A549 (cell line): ENCODE measurements at regions not wholly inside any gene's neighbourhood (a gene's known extent, or its start where the extent isn't known, plus 50 kb on each side); places are given as distances from the start of the nearest gene placed in this dataset.

ENCODE experiments used
- CHD2 ChIP-seq: fragments of 150-350 bp; IDR thresholded peaks from 2 replicates; pipeline ENCODE4 v1.6.1; 2014; ENCODE audit warnings: low read length; ENCODE audit not compliant: partially characterized antibody
- FOSL2 ChIP-seq, 2 experiments: fragments of 450-650 bp in 1 of 2; fragments of >200 bp in 1 of 2; sonication (Bioruptor Twin) in 1 of 2; formaldehyde crosslinking; IDR thresholded peaks; 2 replicates each; pipeline versions ENCODE4 v1.5.0 to v1.6.1; 2016 to 2020; ENCODE audit warnings: mild to moderate bottlenecking in 1 of 2, moderate library complexity in 1 of 2
- JUNB ChIP-seq: fragments of >200 bp; sonication (Bioruptor Twin); formaldehyde crosslinking; IDR thresholded peaks from 2 replicates; pipeline ENCODE4 v1.6.1; 2016
- KDM1A ChIP-seq: fragments of 200-600 bp; sonication (generic); IDR thresholded peaks from 2 replicates; pipeline ENCODE4 v1.6.1; 2016; ENCODE audit warnings: low read depth, mild to moderate bottlenecking
- MAFK ChIP-seq: fragments of 450-650 bp; IDR thresholded peaks from 2 replicates; pipeline ENCODE4 v1.6.1; 2014; ENCODE audit not compliant: partially characterized antibody
- POLR2A ChIP-seq: IDR thresholded peaks from 2 replicates; pipeline ENCODE4 v1.6.1; 2012; ENCODE audit warnings: mild to moderate bottlenecking, low read length
- POLR2AphosphoS2 ChIP-seq: conservative IDR thresholded peaks from 2 replicates; pipeline ENCODE4 v1.6.1; 2012; ENCODE audit warnings: low read length, improper control_type of control experiment, inconsistent platforms
- RFX5 ChIP-seq: fragments of 450-650 bp; IDR thresholded peaks from 2 replicates; pipeline ENCODE4 v1.7.1; 2014; ENCODE audit warnings: antibody characterized with exemption, mild to moderate bottlenecking, moderate library complexity
- SREBF2 ChIP-seq: fragments of 450-650 bp; IDR thresholded peaks from 2 replicates; pipeline ENCODE4 v1.6.1; 2014; ENCODE audit warnings: mild to moderate bottlenecking, moderate library complexity
- ZFP36 ChIP-seq: fragments of 450-650 bp; IDR thresholded peaks from 2 replicates; pipeline ENCODE4 v1.6.1; 2014; ENCODE audit warnings: borderline replicate concordance; ENCODE audit not compliant: partially characterized antibody
- TF ChIP-seq, protein P1 (sequence below): fragments of >200 bp; sonication (Bioruptor Twin); formaldehyde crosslinking; IDR thresholded peaks from 3 replicates; pipeline ENCODE4 v1.5.1; 2016
- TF ChIP-seq, protein P2 (sequence below): fragments of 450-650 bp; IDR thresholded peaks from 2 replicates; pipeline ENCODE4 v1.6.1; 2014; ENCODE audit warnings: antibody characterized with exemption
- TF ChIP-seq, protein P3 (sequence below): fragments of >200 bp; sonication (Bioruptor Twin); formaldehyde crosslinking; IDR thresholded peaks from 2 replicates; pipeline ENCODE4 v1.6.1; 2016
- TF ChIP-seq, protein P4 (sequence below): fragments of 200-600 bp; sonication (generic); IDR thresholded peaks from 2 replicates; pipeline ENCODE4 v1.6.1; 2016; ENCODE audit warnings: antibody characterized with exemption, mild to moderate bottlenecking, moderate library complexity

DNA sequence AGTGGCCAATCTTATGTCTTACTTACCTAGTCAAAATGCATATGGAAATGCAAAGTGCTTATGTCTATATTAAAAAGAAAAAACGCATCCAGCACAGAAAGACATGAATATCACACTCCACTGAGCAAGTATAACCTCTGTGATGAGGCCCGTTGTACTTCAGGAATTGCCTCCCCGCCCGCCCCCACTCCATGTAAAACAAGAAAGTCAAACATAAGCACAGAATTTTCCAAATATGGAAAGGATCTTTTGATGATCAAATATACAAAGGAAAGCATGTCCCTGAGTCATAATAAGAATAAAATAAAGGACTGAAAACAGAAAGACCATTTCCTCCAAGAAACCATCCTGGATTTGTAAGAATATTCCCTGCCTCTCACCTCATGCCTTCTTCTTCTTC is 229.1 kb downstream of the BAMBI start:
- TF ChIP-seq, protein P1, sequence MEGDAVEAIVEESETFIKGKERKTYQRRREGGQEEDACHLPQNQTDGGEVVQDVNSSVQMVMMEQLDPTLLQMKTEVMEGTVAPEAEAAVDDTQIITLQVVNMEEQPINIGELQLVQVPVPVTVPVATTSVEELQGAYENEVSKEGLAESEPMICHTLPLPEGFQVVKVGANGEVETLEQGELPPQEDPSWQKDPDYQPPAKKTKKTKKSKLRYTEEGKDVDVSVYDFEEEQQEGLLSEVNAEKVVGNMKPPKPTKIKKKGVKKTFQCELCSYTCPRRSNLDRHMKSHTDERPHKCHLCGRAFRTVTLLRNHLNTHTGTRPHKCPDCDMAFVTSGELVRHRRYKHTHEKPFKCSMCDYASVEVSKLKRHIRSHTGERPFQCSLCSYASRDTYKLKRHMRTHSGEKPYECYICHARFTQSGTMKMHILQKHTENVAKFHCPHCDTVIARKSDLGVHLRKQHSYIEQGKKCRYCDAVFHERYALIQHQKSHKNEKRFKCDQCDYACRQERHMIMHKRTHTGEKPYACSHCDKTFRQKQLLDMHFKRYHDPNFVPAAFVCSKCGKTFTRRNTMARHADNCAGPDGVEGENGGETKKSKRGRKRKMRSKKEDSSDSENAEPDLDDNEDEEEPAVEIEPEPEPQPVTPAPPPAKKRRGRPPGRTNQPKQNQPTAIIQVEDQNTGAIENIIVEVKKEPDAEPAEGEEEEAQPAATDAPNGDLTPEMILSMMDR, result no peak
- TF ChIP-seq, protein P2, sequence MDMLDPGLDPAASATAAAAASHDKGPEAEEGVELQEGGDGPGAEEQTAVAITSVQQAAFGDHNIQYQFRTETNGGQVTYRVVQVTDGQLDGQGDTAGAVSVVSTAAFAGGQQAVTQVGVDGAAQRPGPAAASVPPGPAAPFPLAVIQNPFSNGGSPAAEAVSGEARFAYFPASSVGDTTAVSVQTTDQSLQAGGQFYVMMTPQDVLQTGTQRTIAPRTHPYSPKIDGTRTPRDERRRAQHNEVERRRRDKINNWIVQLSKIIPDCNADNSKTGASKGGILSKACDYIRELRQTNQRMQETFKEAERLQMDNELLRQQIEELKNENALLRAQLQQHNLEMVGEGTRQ, result no peak
- TF ChIP-seq ZFP36 (no peak), POLR2A (no peak), KDM1A (no peak), CHD2 (no peak), JUNB (no peak), POLR2AphosphoS2 (no peak), SREBF2 (no peak), FOSL2 (IDR thresholded peaks at IDR 0.05) (no peak), FOSL2 (CRISPR knock-in tag; IDR thresholded peaks at IDR 0.05) (no peak), MAFK (no peak), RFX5 (no peak)
- TF ChIP-seq, protein P3, sequence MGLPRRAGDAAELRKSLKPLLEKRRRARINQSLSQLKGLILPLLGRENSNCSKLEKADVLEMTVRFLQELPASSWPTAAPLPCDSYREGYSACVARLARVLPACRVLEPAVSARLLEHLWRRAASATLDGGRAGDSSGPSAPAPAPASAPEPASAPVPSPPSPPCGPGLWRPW, result no peak
- TF ChIP-seq, protein P4, sequence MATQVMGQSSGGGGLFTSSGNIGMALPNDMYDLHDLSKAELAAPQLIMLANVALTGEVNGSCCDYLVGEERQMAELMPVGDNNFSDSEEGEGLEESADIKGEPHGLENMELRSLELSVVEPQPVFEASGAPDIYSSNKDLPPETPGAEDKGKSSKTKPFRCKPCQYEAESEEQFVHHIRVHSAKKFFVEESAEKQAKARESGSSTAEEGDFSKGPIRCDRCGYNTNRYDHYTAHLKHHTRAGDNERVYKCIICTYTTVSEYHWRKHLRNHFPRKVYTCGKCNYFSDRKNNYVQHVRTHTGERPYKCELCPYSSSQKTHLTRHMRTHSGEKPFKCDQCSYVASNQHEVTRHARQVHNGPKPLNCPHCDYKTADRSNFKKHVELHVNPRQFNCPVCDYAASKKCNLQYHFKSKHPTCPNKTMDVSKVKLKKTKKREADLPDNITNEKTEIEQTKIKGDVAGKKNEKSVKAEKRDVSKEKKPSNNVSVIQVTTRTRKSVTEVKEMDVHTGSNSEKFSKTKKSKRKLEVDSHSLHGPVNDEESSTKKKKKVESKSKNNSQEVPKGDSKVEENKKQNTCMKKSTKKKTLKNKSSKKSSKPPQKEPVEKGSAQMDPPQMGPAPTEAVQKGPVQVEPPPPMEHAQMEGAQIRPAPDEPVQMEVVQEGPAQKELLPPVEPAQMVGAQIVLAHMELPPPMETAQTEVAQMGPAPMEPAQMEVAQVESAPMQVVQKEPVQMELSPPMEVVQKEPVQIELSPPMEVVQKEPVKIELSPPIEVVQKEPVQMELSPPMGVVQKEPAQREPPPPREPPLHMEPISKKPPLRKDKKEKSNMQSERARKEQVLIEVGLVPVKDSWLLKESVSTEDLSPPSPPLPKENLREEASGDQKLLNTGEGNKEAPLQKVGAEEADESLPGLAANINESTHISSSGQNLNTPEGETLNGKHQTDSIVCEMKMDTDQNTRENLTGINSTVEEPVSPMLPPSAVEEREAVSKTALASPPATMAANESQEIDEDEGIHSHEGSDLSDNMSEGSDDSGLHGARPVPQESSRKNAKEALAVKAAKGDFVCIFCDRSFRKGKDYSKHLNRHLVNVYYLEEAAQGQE, result no peak
